Keratinocyte (primary cell): ENCODE measurements at regions not wholly inside any gene's neighbourhood (a gene's known extent, or its start where the extent isn't known, plus 50 kb on each side); places are given as distances from the start of the nearest gene placed in this dataset.
A peak's percentile ranks its signal among the peaks of the same experiment; 100 is the strongest.

Experiments used
- DNase-seq: peaks from one replicate; pipeline ENCODE4 v3.0.0-alpha.2; 2011; ENCODE audit warnings: low read depth, missing footprints, low spot score
- FAIRE-seq: peaks from 2 replicates; lab custom pipeline; 2011; peaks lifted over from hg19 to GRCh38; lab: Jason Lieb, UNC
- H2AFZ ChIP-seq: 2 replicates; pipeline ENCODE4 v1.6.0; 2012; ENCODE audit warnings: low read length, control low read depth, inconsistent platforms; ENCODE audit not compliant: control insufficient read depth
- H3K27ac ChIP-seq: 2 replicates; pipeline ENCODE4 v1.5.1; 2011; ENCODE audit warnings: low read length; ENCODE audit not compliant: control insufficient read depth, insufficient read depth
- H3K27me3 ChIP-seq: 3 replicates; pipeline ENCODE4 v1.6.0; 2011; ENCODE audit warnings: low read length; ENCODE audit not compliant: control insufficient read depth, insufficient read depth; ENCODE audit errors: extremely low read depth
- H3K36me3 ChIP-seq, 2 experiments: 2 replicates in 1 of 2; 3 replicates in 1 of 2; pipeline ENCODE4 v1.5.1; 2011; ENCODE audit warnings: low read length in 2 of 2, mild to moderate bottlenecking in 1 of 2; ENCODE audit not compliant: control insufficient read depth in 2 of 2, insufficient read depth in 2 of 2; ENCODE audit errors: extremely low read depth in 1 of 2
- H3K4me1 ChIP-seq: 3 replicates; pipeline ENCODE4 v1.5.1; 2011; ENCODE audit warnings: low read length; ENCODE audit not compliant: control insufficient read depth, insufficient read depth; ENCODE audit errors: extremely low read depth
- H3K4me2 ChIP-seq: 3 replicates; pipeline ENCODE4 v1.6.0; 2011; ENCODE audit warnings: low read depth, low read length; ENCODE audit not compliant: control insufficient read depth, insufficient read depth; ENCODE audit errors: extremely low read depth
- H3K4me3 ChIP-seq, 3 experiments: fragments of 200-600 bp in 1 of 3; sonication (generic) in 1 of 3; 2 replicates in 2 of 3; 3 replicates in 1 of 3; pipeline ENCODE4 v1.5.1; 2011 to 2016; ENCODE audit warnings: low read length in 3 of 3, mild to moderate bottlenecking in 3 of 3, control low read depth in 2 of 3, inconsistent platforms in 1 of 3, low read depth in 1 of 3, mixed read lengths in 1 of 3, mixed run types in 1 of 3, moderate library complexity in 1 of 3; ENCODE audit not compliant: control insufficient read depth in 2 of 3, insufficient read depth in 2 of 3; ENCODE audit errors: extremely low read depth in 1 of 3
- H3K79me2 ChIP-seq: 2 replicates; pipeline ENCODE4 v1.6.0; 2012; ENCODE audit warnings: low read length; ENCODE audit not compliant: control insufficient read depth, insufficient read depth
- H3K9ac ChIP-seq: 3 replicates; pipeline ENCODE4 v1.6.0; 2011; ENCODE audit warnings: low read length; ENCODE audit not compliant: control insufficient read depth, insufficient read depth; ENCODE audit errors: extremely low read depth
- H3K9me1 ChIP-seq: 3 replicates; pipeline ENCODE4 v1.6.0; 2011; ENCODE audit warnings: low read length; ENCODE audit not compliant: control insufficient read depth, insufficient read depth; ENCODE audit errors: extremely low read depth
- H3K9me3 ChIP-seq: 2 replicates; pipeline ENCODE4 v1.5.1; 2012; ENCODE audit warnings: low read depth, low read length; ENCODE audit not compliant: control insufficient read depth
- H4K20me1 ChIP-seq: 3 replicates; pipeline ENCODE4 v1.6.0; 2011; ENCODE audit warnings: low read length; ENCODE audit not compliant: control insufficient read depth, insufficient read depth; ENCODE audit errors: extremely low read depth
- EZH2 ChIP-seq: IDR thresholded peaks from one replicate; pipeline ENCODE4 v1.6.1; 2012; ENCODE audit warnings: inconsistent platforms, mild to moderate bottlenecking, low read length, moderate library complexity
- dilution Hi-C: fragments of 300-500 bp; cut with MboI; formaldehyde crosslinking; loops from one replicate; pipeline ENCODE4 v1.7.0; 2020; ENCODE audit warnings: low sequenced_read_pairs; ENCODE audit not compliant: extremely low pct_ligation_motif_present
- TF ChIP-seq, protein P1 (sequence below), 3 experiments: IDR thresholded peaks in 1 of 3; conservative IDR thresholded peaks in 1 of 3; optimal IDR thresholded peaks in 1 of 3; 2 replicates in 2 of 3; 3 replicates in 1 of 3; pipeline versions ENCODE3 to v1.5.1; 2011; ENCODE audit warnings: low read length in 3 of 3, mild to moderate bottlenecking in 3 of 3, moderate library complexity in 2 of 3, control low read depth in 1 of 3, inconsistent platforms in 1 of 3; ENCODE audit not compliant: insufficient read depth in 2 of 3; ENCODE audit errors: extremely low read depth in 1 of 3

DNA sequence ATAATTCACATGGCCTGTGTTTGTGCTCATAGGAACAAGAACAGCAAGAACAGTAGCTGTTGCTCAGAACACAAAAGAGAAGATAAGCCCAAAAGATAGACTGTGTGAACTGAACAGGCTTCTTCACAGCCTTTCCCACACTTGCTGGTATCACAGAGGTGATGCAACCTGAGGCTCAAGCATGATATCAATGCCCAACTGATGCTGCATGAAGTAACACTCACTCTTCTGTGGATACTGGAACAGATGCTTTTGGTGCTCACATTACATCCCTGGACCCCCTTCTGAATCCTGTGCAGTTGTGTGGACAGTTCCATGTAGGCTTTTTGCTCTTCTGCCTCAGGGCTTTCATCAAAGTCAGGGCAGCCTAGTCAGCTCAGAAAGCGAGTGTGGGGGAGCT lies 88.4 kb upstream of the RND3 start:
- H3K36me3 ChIP-seq, result no peaks in the 10 kb centered on the region
- no peak for DNase-seq
- H3K4me1 ChIP-seq, result peaks cover 28% of the 10 kb centered on the region
- H3K9me3 ChIP-seq, result peaks cover 3% of the 10 kb centered on the region
- H3K9ac ChIP-seq, result no peak overlapping the region
- peak; percentile 51 for FAIRE-seq
- H3K27me3 ChIP-seq, result no peaks in the 10 kb centered on the region
- H3K79me2 ChIP-seq, result no peaks in the 10 kb centered on the region
- peak overlapping the region; percentile 20 for H2AFZ ChIP-seq
- no peak for TF ChIP-seq EZH2
- TF ChIP-seq, protein P1, sequence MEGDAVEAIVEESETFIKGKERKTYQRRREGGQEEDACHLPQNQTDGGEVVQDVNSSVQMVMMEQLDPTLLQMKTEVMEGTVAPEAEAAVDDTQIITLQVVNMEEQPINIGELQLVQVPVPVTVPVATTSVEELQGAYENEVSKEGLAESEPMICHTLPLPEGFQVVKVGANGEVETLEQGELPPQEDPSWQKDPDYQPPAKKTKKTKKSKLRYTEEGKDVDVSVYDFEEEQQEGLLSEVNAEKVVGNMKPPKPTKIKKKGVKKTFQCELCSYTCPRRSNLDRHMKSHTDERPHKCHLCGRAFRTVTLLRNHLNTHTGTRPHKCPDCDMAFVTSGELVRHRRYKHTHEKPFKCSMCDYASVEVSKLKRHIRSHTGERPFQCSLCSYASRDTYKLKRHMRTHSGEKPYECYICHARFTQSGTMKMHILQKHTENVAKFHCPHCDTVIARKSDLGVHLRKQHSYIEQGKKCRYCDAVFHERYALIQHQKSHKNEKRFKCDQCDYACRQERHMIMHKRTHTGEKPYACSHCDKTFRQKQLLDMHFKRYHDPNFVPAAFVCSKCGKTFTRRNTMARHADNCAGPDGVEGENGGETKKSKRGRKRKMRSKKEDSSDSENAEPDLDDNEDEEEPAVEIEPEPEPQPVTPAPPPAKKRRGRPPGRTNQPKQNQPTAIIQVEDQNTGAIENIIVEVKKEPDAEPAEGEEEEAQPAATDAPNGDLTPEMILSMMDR (optimal IDR thresholded peaks at IDR 0.05 in 1 of 3, IDR thresholded peaks at IDR 0.05 in 1 of 3, conservative IDR thresholded peaks at IDR 0.05 in 1 of 3; ENCODE audit: extremely low read depth in 1 of 3, insufficient read depth in 2 of 3, low read length in 3 of 3), result no peak
- no peaks in the 10 kb centered on the region for H4K20me1 ChIP-seq
- no peak overlapping the region for H3K4me3 ChIP-seq
- no peaks in the 10 kb centered on the region for H3K9me1 ChIP-seq
- no peak overlapping the region for H3K27ac ChIP-seq
- dilution Hi-C loops, result no loop called here
- H3K4me2 ChIP-seq, result no peak overlapping the region

DNA sequence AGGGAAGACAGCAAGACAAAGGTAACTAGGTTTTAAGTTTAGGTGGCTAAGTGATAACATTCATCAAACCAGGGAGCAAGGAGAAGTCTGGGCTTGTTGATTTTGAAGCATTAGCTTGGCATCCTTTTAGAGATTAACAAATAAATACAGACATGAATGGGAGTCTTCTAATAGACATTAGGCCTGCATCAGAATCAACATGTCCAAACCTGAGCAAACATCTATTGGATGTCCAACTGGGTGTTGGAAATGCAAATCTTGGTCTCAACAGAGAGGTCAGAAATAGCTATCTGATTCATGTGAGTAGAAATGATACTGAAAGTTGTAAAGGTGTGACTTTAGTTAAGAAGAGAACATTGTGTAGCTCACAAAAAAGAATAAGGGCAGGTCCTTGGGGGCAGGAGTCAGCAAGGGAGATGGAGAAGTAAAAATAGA lies 85.5 kb upstream of the RND3 start:
- Histone ChIP-seq H2AFZ (no peak overlapping the region), H3K9ac (no peak overlapping the region), H3K9me3 (no peaks in the 10 kb centered on the region), H3K4me1 (peaks cover 38% of the 10 kb centered on the region), H3K79me2 (no peaks in the 10 kb centered on the region), H3K4me3 (no peak overlapping the region), H3K27ac (peak overlapping the region; percentile 71), H3K27me3 (no peaks in the 10 kb centered on the region), H3K4me2 (peak overlapping the region; percentile 54), H4K20me1 (no peaks in the 10 kb centered on the region), H3K36me3 (no peaks in the 10 kb centered on the region), H3K9me1 (no peaks in the 10 kb centered on the region)
- TF ChIP-seq EZH2, result no peak
- TF ChIP-seq, protein P1 (optimal IDR thresholded peaks at IDR 0.05 in 1 of 3, IDR thresholded peaks at IDR 0.05 in 1 of 3, conservative IDR thresholded peaks at IDR 0.05 in 1 of 3; ENCODE audit: extremely low read depth in 1 of 3, insufficient read depth in 2 of 3, low read length in 3 of 3), result no peak
- dilution Hi-C loops, result no loop called here
- FAIRE-seq (peak; percentile 90), DNase-seq (peak; percentile 63)
